HUES6 (cell line): ENCODE measurements at regions not wholly inside any gene's neighbourhood (a gene's known extent, or its start where the extent isn't known, plus 50 kb on each side); places are given as distances from the start of the nearest gene placed in this dataset.

ENCODE experiments used
- H3K27ac ChIP-seq: 2 replicates; pipeline ENCODE4 v1.7.0; 2013; ENCODE audit warnings: low read depth, mild to moderate bottlenecking, low read length, inconsistent platforms
- H3K27me3 ChIP-seq: 2 replicates; pipeline ENCODE4 v1.6.1; 2013; ENCODE audit warnings: low read length; ENCODE audit not compliant: control insufficient read depth, insufficient read depth
- H3K36me3 ChIP-seq: 2 replicates; pipeline ENCODE4 v1.6.1; 2013; ENCODE audit warnings: low read length; ENCODE audit not compliant: control insufficient read depth, insufficient read depth
- H3K4me1 ChIP-seq: 2 replicates; pipeline ENCODE4 v1.6.1; 2013; ENCODE audit warnings: low read length; ENCODE audit not compliant: control insufficient read depth, insufficient read depth
- H3K4me3 ChIP-seq: 2 replicates; pipeline ENCODE4 v1.5.1; 2013; ENCODE audit warnings: low read depth, low read length
- H3K9ac ChIP-seq: one replicate; pipeline ENCODE4 v1.6.1; 2013; ENCODE audit warnings: mild to moderate bottlenecking, low read length
- H3K9me3 ChIP-seq: 2 replicates; pipeline ENCODE4 v1.6.1; 2013; ENCODE audit warnings: low read depth, low read length; ENCODE audit not compliant: control insufficient read depth, insufficient read depth

- H3K9ac ChIP-seq = no peak overlapping the region
- H3K27me3 ChIP-seq = no peaks in the 10 kb centered on the region
- no peaks in the 10 kb centered on the region for H3K9me3 ChIP-seq
- H3K36me3 ChIP-seq = no peaks in the 10 kb centered on the region
- no peak overlapping the region for H3K4me3 ChIP-seq
- no peak overlapping the region for H3K27ac ChIP-seq
- no peaks in the 10 kb centered on the region; the same call in 1 of the 2 replicates for H3K4me1 ChIP-seq
These were observed 478.4 kb downstream of the BCL11A start for GRCh38 chr2:60075048-60075447.

GRCh38 chr2:60073201-60073600 lies 480.3 kb downstream of the BCL11A start:
- Histone ChIP-seq H3K9me3 (no peaks in the 10 kb centered on the region), H3K4me3 (no peak overlapping the region), H3K36me3 (no peaks in the 10 kb centered on the region), H3K4me1 (no peaks in the 10 kb centered on the region; the same call in 1 of the 2 replicates), H3K9ac (no peak overlapping the region), H3K27ac (no peak overlapping the region), H3K27me3 (no peaks in the 10 kb centered on the region)

- no peaks in the 10 kb centered on the region for H3K36me3 ChIP-seq
- H3K4me1 ChIP-seq = no peaks in the 10 kb centered on the region; the same call in 1 of the 2 replicates
- no peaks in the 10 kb centered on the region for H3K9me3 ChIP-seq
- no peaks in the 10 kb centered on the region for H3K27me3 ChIP-seq
- no peak overlapping the region for H3K27ac ChIP-seq
- H3K4me3 ChIP-seq = no peak overlapping the region
- H3K9ac ChIP-seq = no peak overlapping the region
These were observed 480.8 kb downstream of the BCL11A start for GRCh38 chr2:60072609-60073008.

- H3K4me1 ChIP-seq = peaks cover 7% of the 10 kb centered on the region; the same call in 1 of the 2 replicates
- H3K27me3 ChIP-seq = no peaks in the 10 kb centered on the region
- no peak overlapping the region for H3K9ac ChIP-seq
- H3K4me3 ChIP-seq = no peak overlapping the region
- H3K36me3 ChIP-seq = no peaks in the 10 kb centered on the region
- no peaks in the 10 kb centered on the region for H3K9me3 ChIP-seq
- no peak overlapping the region for H3K27ac ChIP-seq
These were observed 482.0 kb downstream of the BCL11A start for GRCh38 chr2:60071490-60071831.

GRCh38 chr2:60070736-60071489 lies 482.5 kb downstream of the BCL11A start:
- Histone ChIP-seq H3K27ac (no peak overlapping the region), H3K9ac (no peak overlapping the region), H3K4me1 (peaks cover 7% of the 10 kb centered on the region; the same call in 1 of the 2 replicates), H3K27me3 (no peaks in the 10 kb centered on the region), H3K4me3 (no peak overlapping the region), H3K36me3 (no peaks in the 10 kb centered on the region), H3K9me3 (no peaks in the 10 kb centered on the region)

GRCh38 chr2:60070196-60070595 lies 483.3 kb downstream of the BCL11A start:
- no peaks in the 10 kb centered on the region for H3K9me3 ChIP-seq
- H3K36me3 ChIP-seq = no peaks in the 10 kb centered on the region
- H3K9ac ChIP-seq = no peak overlapping the region
- H3K4me1 ChIP-seq = peaks cover 7% of the 10 kb centered on the region; the same call in 1 of the 2 replicates
- H3K27ac ChIP-seq = no peak overlapping the region
- H3K27me3 ChIP-seq = no peaks in the 10 kb centered on the region
- no peak overlapping the region for H3K4me3 ChIP-seq

GRCh38 chr2:60068755-60069154 lies 484.7 kb downstream of the BCL11A start:
- no peak overlapping the region for H3K4me3 ChIP-seq
- H3K36me3 ChIP-seq = no peaks in the 10 kb centered on the region
- no peak overlapping the region for H3K27ac ChIP-seq

GRCh38 chr2:60067006-60067405 lies 486.4 kb downstream of the BCL11A start:
- Histone ChIP-seq H3K4me3 (no peak overlapping the region), H3K4me1 (peaks cover 13% of the 10 kb centered on the region; the same call in 1 of the 2 replicates), H3K27ac (no peak overlapping the region), H3K9ac (no peak overlapping the region), H3K9me3 (no peaks in the 10 kb centered on the region), H3K27me3 (no peaks in the 10 kb centered on the region), H3K36me3 (no peaks in the 10 kb centered on the region)

More at GRCh38 chr2:60068755-60069154, 484.7 kb downstream of the BCL11A start:
- H3K4me1 ChIP-seq = peaks cover 13% of the 10 kb centered on the region; the same call in 1 of the 2 replicates
- H3K9ac ChIP-seq = no peak overlapping the region
- no peaks in the 10 kb centered on the region for H3K9me3 ChIP-seq
- H3K27me3 ChIP-seq = no peaks in the 10 kb centered on the region

GRCh38 chr2:60066096-60066839 lies 487.2 kb downstream of the BCL11A start:
- no peaks in the 10 kb centered on the region for H3K36me3 ChIP-seq
- H3K27me3 ChIP-seq = no peaks in the 10 kb centered on the region
- H3K27ac ChIP-seq = no peak overlapping the region
- H3K4me3 ChIP-seq = no peak overlapping the region
- H3K9me3 ChIP-seq = no peaks in the 10 kb centered on the region
- H3K4me1 ChIP-seq = peaks cover 13% of the 10 kb centered on the region; the same call in 1 of the 2 replicates
- no peak overlapping the region for H3K9ac ChIP-seq

GRCh38 chr2:60064687-60065389 lies 488.6 kb downstream of the BCL11A start:
- Histone ChIP-seq H3K36me3 (no peaks in the 10 kb centered on the region), H3K27me3 (no peaks in the 10 kb centered on the region), H3K4me3 (no peak overlapping the region), H3K9me3 (no peaks in the 10 kb centered on the region), H3K4me1 (peaks cover 13% of the 10 kb centered on the region; the same call in 1 of the 2 replicates), H3K27ac (no peak overlapping the region), H3K9ac (no peak overlapping the region)

- Histone ChIP-seq H3K27ac (no peak overlapping the region), H3K9ac (no peak overlapping the region), H3K27me3 (no peaks in the 10 kb centered on the region), H3K9me3 (no peaks in the 10 kb centered on the region), H3K4me3 (no peak overlapping the region), H3K36me3 (no peaks in the 10 kb centered on the region), H3K4me1 (no peaks in the 10 kb centered on the region)
These were observed 494.7 kb downstream of the BCL11A start for GRCh38 chr2:60058781-60059180.
